Left renal cortex interstitium (tissue), 4 donors: ENCODE measurements at regions not wholly inside any gene's neighbourhood (a gene's known extent, or its start where the extent isn't known, plus 50 kb on each side); places are given as distances from the start of the nearest gene placed in this dataset.

ENCODE experiments used
- DNase-seq, 4 donors: peaks; one replicate each; pipeline ENCODE4 v3.0.0-alpha.2; 2013; ENCODE audit warnings: low read depth in 4 of 4, low spot score in 2 of 4, missing footprints in 1 of 4

DNA sequence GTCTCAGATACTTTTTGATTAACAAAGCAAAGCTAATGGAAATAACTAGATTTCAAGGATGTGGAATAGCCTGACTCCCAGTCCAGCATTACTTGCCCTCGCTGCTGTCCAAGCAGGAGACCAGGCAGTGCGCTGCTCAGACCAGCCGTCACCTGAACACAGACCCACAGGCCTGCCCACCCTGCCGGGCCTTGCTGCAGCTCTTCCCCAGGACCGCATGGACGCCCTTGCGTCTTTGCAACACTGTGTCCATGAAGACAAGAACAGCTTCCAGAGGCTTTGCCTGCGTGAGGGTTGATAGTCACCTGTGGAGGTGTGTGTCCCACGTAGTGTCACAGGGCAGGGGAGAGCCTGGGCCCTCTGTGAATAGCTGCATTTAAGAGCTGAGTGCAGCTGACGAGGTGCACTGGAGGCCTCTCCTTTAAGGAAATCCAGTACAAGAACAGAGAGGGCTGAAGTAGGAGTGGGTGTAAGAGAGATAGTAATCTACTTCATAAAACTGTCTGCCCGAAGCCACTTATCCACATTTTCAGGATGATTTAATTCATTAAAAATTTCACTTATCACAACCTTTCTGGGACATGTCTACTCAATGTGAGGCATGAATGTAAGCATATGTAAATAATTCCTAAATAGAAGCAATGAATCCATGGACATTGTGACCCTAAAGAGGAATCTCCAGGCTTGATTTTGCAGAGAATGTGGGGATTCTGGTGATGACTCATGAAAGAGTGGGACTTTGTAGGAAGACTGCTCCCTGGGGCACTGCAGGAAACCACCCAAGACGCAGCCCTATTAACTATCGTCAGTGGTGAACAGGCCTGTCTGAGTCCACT, 176.2 kb upstream of the RAB4A start:
- no peak for DNase-seq

GRCh38 chr1:229095325-229095724, 175.6 kb upstream of the RAB4A start:
- no peak for DNase-seq

DNA sequence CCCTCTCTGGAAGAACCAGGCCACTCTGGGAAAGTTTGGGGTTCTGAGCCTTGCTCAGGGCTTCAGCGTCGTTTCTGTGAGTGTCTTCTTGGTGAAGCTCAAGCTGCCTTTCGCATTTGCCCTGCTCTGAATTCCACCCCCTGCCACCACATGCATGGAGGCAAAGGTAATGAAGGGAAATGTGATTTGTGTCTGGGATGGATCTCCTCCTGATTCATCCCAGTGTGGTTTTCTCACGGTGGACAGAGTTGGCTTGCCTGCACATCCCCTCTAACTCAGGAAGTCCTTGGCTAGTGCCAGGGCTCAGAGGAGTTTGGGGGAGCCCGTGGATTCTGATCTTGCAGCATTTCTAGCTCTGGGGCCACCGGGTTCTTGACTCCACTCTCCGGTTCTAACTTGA, 173.6 kb upstream of the RAB4A start:
- no peak for DNase-seq

- DNase-seq = no peak
Observed at GRCh38 chr1:229098361-229098760, 172.6 kb upstream of the RAB4A start.

GRCh38 chr1:229098903-229099578, 171.9 kb upstream of the RAB4A start:
- no peak for DNase-seq

- no peak for DNase-seq
Observed at GRCh38 chr1:229101011-229101871, 169.7 kb upstream of the RAB4A start.

DNA sequence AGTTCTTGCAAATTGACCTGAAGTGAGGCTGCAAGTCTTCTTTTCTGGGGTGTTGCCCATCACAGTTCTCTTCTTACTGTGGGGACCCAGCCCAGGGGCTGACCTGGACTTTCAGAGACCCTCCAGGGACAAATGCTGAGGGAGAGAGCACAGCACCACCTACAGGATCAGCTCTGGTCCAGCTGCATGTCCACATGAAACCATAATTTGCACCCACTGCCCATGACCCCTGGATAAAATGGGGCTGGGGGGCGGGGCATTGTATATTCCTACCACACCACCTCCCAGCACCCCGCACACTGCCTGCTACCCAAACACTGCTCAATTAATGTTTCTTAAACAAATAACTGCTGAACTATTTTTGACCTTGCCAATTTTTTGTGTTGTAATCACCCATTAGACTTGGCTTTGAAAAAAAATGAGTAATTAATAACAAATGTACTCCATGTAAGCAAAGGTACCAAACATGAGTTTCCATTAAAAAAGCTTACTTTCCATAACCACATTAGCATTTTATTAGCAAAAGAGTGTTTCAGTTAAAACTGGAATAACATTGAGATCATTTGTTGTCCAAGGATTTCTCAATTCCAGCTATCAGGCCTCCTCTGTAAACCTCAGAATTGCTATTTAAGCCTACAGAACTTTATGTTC, 168.0 kb upstream of the RAB4A start:
- DNase-seq = no peak

DNA sequence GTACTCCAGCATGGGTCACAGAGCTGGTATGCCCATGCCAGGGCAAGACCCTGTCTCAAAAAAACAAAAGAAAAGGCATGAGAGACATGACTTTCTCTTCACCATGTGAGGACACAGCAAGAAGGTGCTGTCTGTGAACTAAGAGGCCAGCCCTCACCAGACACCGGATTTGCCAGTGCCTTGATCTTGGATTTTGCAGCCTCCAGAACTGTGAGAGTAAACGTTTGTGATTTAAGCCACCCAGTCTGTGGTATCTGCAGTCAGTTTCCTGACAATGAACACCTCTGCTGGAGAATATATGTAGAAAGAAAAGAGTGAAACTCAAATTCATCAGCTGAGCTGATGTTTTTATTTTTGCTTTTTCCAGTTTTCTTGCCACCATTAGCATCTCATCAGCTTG, 166.3 kb upstream of the RAB4A start:
- no peak for DNase-seq

DNA sequence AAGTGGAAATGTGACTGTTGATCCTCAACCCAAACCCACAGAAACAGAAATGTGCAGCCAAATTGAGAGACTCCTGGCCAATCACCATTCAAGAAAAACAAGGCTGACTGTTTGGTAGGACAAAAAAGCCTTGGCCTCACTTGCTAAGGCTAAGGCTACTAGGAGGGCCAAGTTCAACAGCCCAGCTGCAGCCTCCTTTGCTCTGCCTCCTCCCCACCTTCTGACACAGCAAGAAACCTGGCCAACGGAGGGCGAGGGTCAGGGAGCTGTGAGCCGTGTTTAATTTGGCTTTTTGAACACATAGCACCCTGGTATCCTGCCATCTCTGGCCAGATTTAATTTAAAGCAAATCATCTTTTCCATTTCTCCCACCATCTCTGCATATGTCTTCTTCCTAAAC, 165.8 kb upstream of the RAB4A start:
- DNase-seq = no peak

GRCh38 chr1:229105822-229106525, 164.9 kb upstream of the RAB4A start:
- no peak for DNase-seq

DNA sequence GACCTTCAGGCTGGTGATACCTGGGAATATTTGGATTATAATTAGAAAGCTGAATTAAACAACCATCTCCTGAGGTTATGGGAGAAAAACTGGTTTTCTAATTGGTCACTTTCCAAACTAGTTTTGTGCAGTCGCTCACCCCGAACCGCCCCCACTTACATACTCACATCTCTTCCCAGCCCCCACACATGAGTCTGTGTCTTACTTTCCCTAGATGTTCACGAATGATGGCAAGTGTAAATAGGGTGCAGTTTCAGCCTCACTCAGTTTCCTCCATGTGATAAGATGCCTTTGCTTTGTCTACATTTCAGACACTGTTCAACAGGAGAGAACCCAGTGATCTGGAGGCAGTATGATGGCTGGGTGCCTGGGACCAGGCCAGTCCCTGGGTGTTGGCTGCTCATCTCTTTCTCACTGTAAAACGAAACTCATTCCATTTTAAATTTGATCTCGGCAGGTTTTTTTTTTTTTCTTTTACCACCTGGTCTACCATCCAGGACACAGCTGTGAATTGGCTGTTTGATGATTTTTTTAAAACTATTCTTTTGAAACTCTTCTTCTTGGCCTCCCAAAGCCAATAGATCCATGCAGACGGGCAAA, 164.3 kb upstream of the RAB4A start:
- DNase-seq = no peak

DNA sequence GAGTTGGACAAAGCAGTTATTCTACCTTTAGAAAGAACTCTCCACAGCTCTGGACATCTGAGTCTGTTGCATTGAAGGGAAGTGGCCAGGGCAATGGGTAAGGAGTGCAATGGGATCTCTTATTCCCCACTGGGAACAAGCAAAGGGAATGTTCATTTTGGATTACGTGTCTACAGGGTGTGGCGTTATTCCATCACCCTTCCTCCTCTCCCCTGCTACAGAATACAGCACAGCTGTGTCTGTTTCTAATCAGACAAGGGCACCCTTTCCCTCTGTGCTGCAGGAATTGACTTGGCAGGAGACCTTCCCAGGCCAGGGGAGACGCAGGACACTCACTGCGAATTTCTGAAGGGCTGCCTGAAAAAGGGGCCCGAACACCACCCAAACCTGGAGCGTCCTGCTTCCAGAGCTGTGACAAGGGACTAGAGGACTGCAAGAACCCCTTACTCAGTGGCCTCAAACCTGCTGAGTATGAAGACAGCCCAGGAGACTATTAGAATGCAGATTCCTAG, 163.6 kb upstream of the RAB4A start:
- DNase-seq = no peak

- DNase-seq = no peak
Observed at GRCh38 chr1:229107972-229108371, 162.9 kb upstream of the RAB4A start.

DNA sequence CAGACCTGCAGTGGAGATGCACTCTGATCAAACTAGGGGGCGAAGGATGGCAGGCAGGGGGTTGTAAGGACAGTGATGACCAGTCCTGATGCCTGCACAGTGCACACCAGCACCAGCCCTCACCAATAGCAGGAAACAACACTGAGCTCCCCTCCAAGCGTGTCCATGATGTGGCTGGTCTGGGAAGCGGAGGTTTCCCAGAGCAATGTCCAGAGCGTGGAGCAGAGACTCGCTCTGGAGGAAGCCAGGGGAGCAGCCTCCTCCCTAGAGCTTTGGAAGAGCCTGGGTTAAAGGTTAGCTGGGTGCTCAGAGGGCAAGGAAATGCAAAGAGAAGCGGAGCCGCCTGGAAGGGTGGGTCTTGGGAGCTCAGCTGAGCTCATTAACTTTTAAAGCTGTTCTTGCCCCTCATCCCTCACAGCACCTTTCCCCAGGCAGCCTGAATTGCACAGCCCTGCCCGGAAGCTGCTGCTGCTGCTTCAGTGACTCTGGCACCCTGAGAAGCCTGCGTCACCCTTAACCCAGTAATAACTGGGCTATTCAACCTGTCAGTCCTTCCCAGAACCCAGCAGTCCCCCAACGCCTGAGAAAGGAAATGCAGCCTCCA, 162.2 kb upstream of the RAB4A start:
- DNase-seq = no peak

- DNase-seq = no peak
Observed at GRCh38 chr1:229109320-229109761, 161.6 kb upstream of the RAB4A start.

GRCh38 chr1:229110986-229111385, 159.9 kb upstream of the RAB4A start:
- no peak for DNase-seq

DNA sequence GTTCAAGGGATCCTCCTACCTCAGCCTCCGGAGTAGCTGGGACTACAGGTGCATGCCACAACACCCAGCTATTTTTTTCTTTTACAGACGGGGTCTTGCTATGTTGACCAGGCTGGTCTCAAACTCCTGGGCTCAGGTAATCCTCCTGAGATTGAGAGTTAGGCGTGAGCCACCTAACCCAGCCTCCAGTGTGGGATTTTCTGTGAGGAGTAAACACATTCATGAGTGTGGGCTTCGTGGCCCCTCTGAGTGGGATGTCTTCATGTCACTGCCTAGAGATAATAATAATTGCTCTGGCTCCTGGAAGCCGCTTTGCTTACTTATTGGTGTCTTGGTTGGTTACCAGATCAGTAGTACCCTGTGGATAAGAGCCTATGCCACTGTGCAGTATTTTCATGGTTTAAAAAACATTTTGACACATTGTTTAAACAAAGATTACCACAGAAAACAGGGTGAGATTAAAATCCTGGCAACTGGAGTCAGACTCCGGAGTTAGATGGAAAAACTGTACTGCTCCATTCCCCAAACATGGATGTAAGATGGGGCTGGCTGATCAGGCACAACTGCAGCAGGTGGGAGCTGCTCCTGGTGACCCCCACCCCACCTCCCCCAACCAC, 159.1 kb upstream of the RAB4A start:
- DNase-seq = no peak

- DNase-seq = no peak
Observed at GRCh38 chr1:229112832-229113548, 157.9 kb upstream of the RAB4A start.
